ENCODE measurements at regions not wholly inside any gene's neighbourhood (a gene's known extent, or its start where the extent isn't known, plus 50 kb on each side); places are given as distances from the start of the nearest gene placed in this dataset.

DNA sequence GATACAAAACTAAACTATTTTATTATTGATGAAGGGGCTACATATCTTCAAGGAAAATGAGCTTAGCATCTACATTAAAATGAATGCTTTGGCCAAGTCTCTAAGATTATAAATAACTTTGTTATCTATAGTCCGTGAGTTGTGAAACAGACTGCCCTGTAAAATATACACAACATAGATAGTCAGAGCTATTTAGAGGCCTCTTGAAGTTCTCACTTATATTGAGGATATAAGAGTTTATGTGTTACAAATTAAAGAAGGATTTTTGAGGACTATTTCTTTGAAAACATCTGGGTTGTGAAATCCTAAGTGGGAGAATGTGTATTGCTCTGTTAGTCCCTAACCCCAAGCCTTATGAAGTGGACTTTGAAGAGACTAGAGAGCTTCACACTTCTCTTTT lies 292.0 kb upstream of the CDH2 start:
- H2BK15ac ChIP-seq (ENCODE audit: low read depth, low read length) = no peak overlapping the region
- H3K27me3 Mint-ChIP-seq (ENCODE audit: low read depth) = peaks cover 2% of the 10 kb centered on the region; the same call in 1 of the 2 replicates
- H3K4me1 Mint-ChIP-seq = no peaks in the 10 kb centered on the region; a peak in 1 of 4 replicates
- H3K36me3 Mint-ChIP-seq (ENCODE audit: insufficient read depth in 1 of 3, low read depth in 3 of 3) = peaks cover 4 to 16% (median 5%) of the 10 kb centered on the region in 3 experiments
- no peak overlapping the region for H4K5ac ChIP-seq (ENCODE audit: insufficient read length, low read depth, low read length)
- H3K4me2 ChIP-seq (ENCODE audit: insufficient read depth, insufficient read length, low read length) = no peak overlapping the region
- peaks cover 7 to 9% of the 10 kb centered on the region in 2 experiments for H3K9me3 Mint-ChIP-seq
- H3K23me2 ChIP-seq (ENCODE audit: insufficient read length, low read depth, low read length, poor library complexity, severe bottlenecking) = no peaks in the 10 kb centered on the region
- H3T11ph ChIP-seq (ENCODE audit: low read length) = no peak overlapping the region
- no peak overlapping the region for H2AFZ ChIP-seq (ENCODE audit: low read length)
- H4K20me1 ChIP-seq (ENCODE audit: control insufficient read depth, insufficient read depth, insufficient read length) = no peaks in the 10 kb centered on the region
- no peak overlapping the region for H3K27ac Mint-ChIP-seq
- H3K18ac ChIP-seq (ENCODE audit: insufficient read length, low read depth, low read length) = no peak overlapping the region
- H2BK20ac ChIP-seq (ENCODE audit: low read depth, low read length, poor library complexity, severe bottlenecking) = no peak overlapping the region
- no peak overlapping the region for H2BK12ac ChIP-seq (ENCODE audit: insufficient read length, low read depth, low read length)
- no CpG with 5 or more reads among the region's 1 CpG for WGBS (ENCODE audit: extremely low coverage, insufficient read length, low lambda C conversion rate)
- H3K56ac ChIP-seq (ENCODE audit: insufficient read length, low read depth, low read length) = no peak overlapping the region
- H4K8ac ChIP-seq (replicated peaks; ENCODE audit: insufficient read length, low read depth, low read length) = no peak overlapping the region
- H3K79me1 ChIP-seq (ENCODE audit: insufficient read depth, low read depth, low read length, poor library complexity, severe bottlenecking) = no peaks in the 10 kb centered on the region
- no peak overlapping the region for H4K91ac ChIP-seq (ENCODE audit: insufficient read length, low read depth, low read length)
- no peaks in the 10 kb centered on the region for H3K27me3 ChIP-seq (ENCODE audit: insufficient read depth, low read length)
- no peak for DNase-seq
- no peak overlapping the region for H3K23ac ChIP-seq (ENCODE audit: insufficient read length, low read depth, low read length)
- H3K14ac ChIP-seq (ENCODE audit: insufficient read depth, low read length) = no peak overlapping the region
- no peaks in the 10 kb centered on the region for H3K9me3 ChIP-seq (ENCODE audit: control insufficient read depth, low read depth, low read length)
- TF ChIP-seq, protein P1, sequence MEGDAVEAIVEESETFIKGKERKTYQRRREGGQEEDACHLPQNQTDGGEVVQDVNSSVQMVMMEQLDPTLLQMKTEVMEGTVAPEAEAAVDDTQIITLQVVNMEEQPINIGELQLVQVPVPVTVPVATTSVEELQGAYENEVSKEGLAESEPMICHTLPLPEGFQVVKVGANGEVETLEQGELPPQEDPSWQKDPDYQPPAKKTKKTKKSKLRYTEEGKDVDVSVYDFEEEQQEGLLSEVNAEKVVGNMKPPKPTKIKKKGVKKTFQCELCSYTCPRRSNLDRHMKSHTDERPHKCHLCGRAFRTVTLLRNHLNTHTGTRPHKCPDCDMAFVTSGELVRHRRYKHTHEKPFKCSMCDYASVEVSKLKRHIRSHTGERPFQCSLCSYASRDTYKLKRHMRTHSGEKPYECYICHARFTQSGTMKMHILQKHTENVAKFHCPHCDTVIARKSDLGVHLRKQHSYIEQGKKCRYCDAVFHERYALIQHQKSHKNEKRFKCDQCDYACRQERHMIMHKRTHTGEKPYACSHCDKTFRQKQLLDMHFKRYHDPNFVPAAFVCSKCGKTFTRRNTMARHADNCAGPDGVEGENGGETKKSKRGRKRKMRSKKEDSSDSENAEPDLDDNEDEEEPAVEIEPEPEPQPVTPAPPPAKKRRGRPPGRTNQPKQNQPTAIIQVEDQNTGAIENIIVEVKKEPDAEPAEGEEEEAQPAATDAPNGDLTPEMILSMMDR (conservative IDR thresholded peaks at IDR 0.05) = no peak
- H2BK120ac ChIP-seq (ENCODE audit: low read depth, low read length, poor library complexity, severe bottlenecking) = no peak overlapping the region
- no peaks in the 10 kb centered on the region for H3K4me1 ChIP-seq (ENCODE audit: insufficient read depth, low read length)
- no peak overlapping the region for H3K4ac ChIP-seq (ENCODE audit: low read depth, low read length)
- no peak overlapping the region for H2BK5ac ChIP-seq (ENCODE audit: insufficient read length, low read length)
- H3K79me2 ChIP-seq (ENCODE audit: insufficient read depth, low read length) = no peaks in the 10 kb centered on the region
- H3K9ac ChIP-seq (ENCODE audit: extremely low read depth, insufficient read length, low read length) = no peak overlapping the region
- no peak overlapping the region for H3K27ac ChIP-seq (ENCODE audit: insufficient read length, low read depth, low read length)
- H3K4me3 Mint-ChIP-seq = no peak overlapping the region
- H2AK5ac ChIP-seq (ENCODE audit: insufficient read length, low read length) = no peak overlapping the region
